Hepatocyte (in vitro differentiated cells): ENCODE measurements at regions not wholly inside any gene's neighbourhood (a gene's known extent, or its start where the extent isn't known, plus 50 kb on each side); places are given as distances from the start of the nearest gene placed in this dataset.

Experiments used
- DNase-seq: peaks from one replicate; pipeline ENCODE4 v3.0.0-alpha.2; 2016; ENCODE audit warnings: low spot score
- H2AFZ ChIP-seq: fragments of 200-600 bp; sonication (generic); 2 replicates; pipeline ENCODE4 v1.6.0; 2016; ENCODE audit warnings: antibody characterized with exemption, mild to moderate bottlenecking
- H3K27ac ChIP-seq: fragments of 200-600 bp; sonication (generic); 2 replicates; pipeline ENCODE4 v1.5.1; 2016; ENCODE audit warnings: mild to moderate bottlenecking
- H3K27me3 ChIP-seq: fragments of 200-600 bp; sonication (generic); 2 replicates; pipeline ENCODE4 v1.6.1; 2016
- H3K36me3 ChIP-seq: fragments of 200-600 bp; sonication (generic); replicated peaks from 2 replicates; pipeline ENCODE4 v1.5.1; 2016; ENCODE audit warnings: low read depth; ENCODE audit not compliant: insufficient read depth
- H3K4me1 ChIP-seq: fragments of 200-600 bp; sonication (generic); 2 replicates; pipeline ENCODE4 v1.5.1; 2016; ENCODE audit warnings: mild to moderate bottlenecking, moderate library complexity; ENCODE audit not compliant: insufficient read depth
- H3K4me2 ChIP-seq: fragments of 200-600 bp; sonication (generic); 2 replicates; pipeline ENCODE4 v1.6.0; 2016
- H3K4me3 ChIP-seq: fragments of 200-600 bp; sonication (generic); 2 replicates; pipeline ENCODE4 v1.5.1; 2016; ENCODE audit warnings: mild to moderate bottlenecking
- H3K79me2 ChIP-seq: fragments of 200-600 bp; sonication (generic); 2 replicates; pipeline ENCODE4 v1.6.0; 2017; ENCODE audit warnings: mild to moderate bottlenecking
- H3K9me2 ChIP-seq: fragments of 200-600 bp; sonication (generic); replicated peaks from 2 replicates; pipeline ENCODE4 v1.6.0; 2017; ENCODE audit warnings: mild to moderate bottlenecking; ENCODE audit not compliant: insufficient read depth
- H3K9me3 ChIP-seq: fragments of 200-600 bp; sonication (generic); 2 replicates; pipeline ENCODE4 v1.5.1; 2016; ENCODE audit warnings: low read depth, mild to moderate bottlenecking
- H4K20me1 ChIP-seq: fragments of 200-600 bp; sonication (generic); 2 replicates; pipeline ENCODE4 v1.6.0; 2016; ENCODE audit warnings: mild to moderate bottlenecking; ENCODE audit not compliant: insufficient read depth, poor library complexity, severe bottlenecking
- CTCF ChIP-seq: fragments of 200-600 bp; sonication (generic); IDR thresholded peaks from 2 replicates; pipeline ENCODE4 v1.5.1; 2016; ENCODE audit warnings: antibody characterized with exemption, mild to moderate bottlenecking; ENCODE audit not compliant: poor library complexity
- EZH2 ChIP-seq: fragments of 200-600 bp; sonication (generic); IDR thresholded peaks from 2 replicates; pipeline ENCODE4 v1.6.1; 2016; ENCODE audit warnings: antibody characterized with exemption, mild to moderate bottlenecking, borderline replicate concordance
- EZH2phosphoT487 ChIP-seq: fragments of 200-600 bp; sonication (generic); IDR thresholded peaks from one replicate; pipeline ENCODE4 v1.6.1; 2018; ENCODE audit warnings: antibody characterized with exemption, mild to moderate bottlenecking, low read depth, moderate library complexity; ENCODE audit not compliant: unreplicated experiment, severe bottlenecking
- WGBS: methylation state at CpG from one replicate; pipeline ENCODE4 v1.1.6; 2016; ENCODE audit warnings: low lambda C conversion rate; ENCODE audit errors: missing lambda C conversion rate; 5-methylcytosine and 5-hydroxymethylcytosine counted together

- DNase-seq: no peak
- H4K20me1 ChIP-seq: no peaks in the 10 kb centered on the region
- no peaks in the 10 kb centered on the region for H3K27me3 ChIP-seq
- no peaks in the 10 kb centered on the region for H3K9me3 ChIP-seq
- no peaks in the 10 kb centered on the region for H3K9me2 ChIP-seq
- WGBS: 68% methylated on average over 4 of the region's 4 CpGs
- H2AFZ ChIP-seq: no peak overlapping the region
- H3K4me1 ChIP-seq: no peaks in the 10 kb centered on the region
- no peak overlapping the region for H3K27ac ChIP-seq
- H3K4me3 ChIP-seq: no peak overlapping the region
- no peaks in the 10 kb centered on the region for H3K79me2 ChIP-seq
- TF ChIP-seq EZH2: no peak
- TF ChIP-seq EZH2phosphoT487: no peak
- TF ChIP-seq CTCF: no peak
- no peak overlapping the region for H3K4me2 ChIP-seq
- H3K36me3 ChIP-seq: no peaks in the 10 kb centered on the region
Observed at GRCh38 chr7:118720632-118721031, 496.1 kb downstream of the ANKRD7 start.

- no peaks in the 10 kb centered on the region for H3K36me3 ChIP-seq
- H3K27me3 ChIP-seq: no peaks in the 10 kb centered on the region
- no peaks in the 10 kb centered on the region for H3K79me2 ChIP-seq
- DNase-seq: no peak
- 62% methylated on average over 2 of the region's 2 CpGs for WGBS
- H3K4me3 ChIP-seq: no peak overlapping the region
- no peak overlapping the region for H3K4me2 ChIP-seq
- no peaks in the 10 kb centered on the region for H4K20me1 ChIP-seq
- TF ChIP-seq EZH2 (no peak), CTCF (no peak), EZH2phosphoT487 (no peak)
- H3K9me2 ChIP-seq: no peaks in the 10 kb centered on the region
- H2AFZ ChIP-seq: no peak overlapping the region
- H3K9me3 ChIP-seq: no peaks in the 10 kb centered on the region
- no peak overlapping the region for H3K27ac ChIP-seq
- H3K4me1 ChIP-seq: no peaks in the 10 kb centered on the region
Observed at GRCh38 chr7:118731854-118732253, 507.4 kb downstream of the ANKRD7 start.

- 66% methylated on average over 2 of the region's 2 CpGs for WGBS
- Histone ChIP-seq H3K27ac (no peak overlapping the region), H3K9me2 (no peaks in the 10 kb centered on the region)
Observed at GRCh38 chr7:118734541-118734940, 510.0 kb downstream of the ANKRD7 start.

More at GRCh38 chr7:118734541-118734940, 510.0 kb downstream of the ANKRD7 start:
- Histone ChIP-seq H3K4me2 (no peak overlapping the region), H3K79me2 (no peaks in the 10 kb centered on the region), H2AFZ (no peak overlapping the region), H3K27me3 (no peaks in the 10 kb centered on the region), H3K36me3 (no peaks in the 10 kb centered on the region), H3K9me3 (no peaks in the 10 kb centered on the region), H3K4me1 (no peaks in the 10 kb centered on the region), H3K4me3 (no peak overlapping the region), H4K20me1 (no peaks in the 10 kb centered on the region)
- no peak for DNase-seq
- TF ChIP-seq CTCF (no peak), EZH2phosphoT487 (no peak), EZH2 (no peak)
